Kidney capillary endothelial cell (primary cell): ENCODE measurements at regions not wholly inside any gene's neighbourhood (a gene's known extent, or its start where the extent isn't known, plus 50 kb on each side); places are given as distances from the start of the nearest gene placed in this dataset.

Source experiments
- DNase-seq: peaks from one replicate; pipeline ENCODE4 v3.0.0-alpha.2; 2018; ENCODE audit warnings: low spot score

DNA sequence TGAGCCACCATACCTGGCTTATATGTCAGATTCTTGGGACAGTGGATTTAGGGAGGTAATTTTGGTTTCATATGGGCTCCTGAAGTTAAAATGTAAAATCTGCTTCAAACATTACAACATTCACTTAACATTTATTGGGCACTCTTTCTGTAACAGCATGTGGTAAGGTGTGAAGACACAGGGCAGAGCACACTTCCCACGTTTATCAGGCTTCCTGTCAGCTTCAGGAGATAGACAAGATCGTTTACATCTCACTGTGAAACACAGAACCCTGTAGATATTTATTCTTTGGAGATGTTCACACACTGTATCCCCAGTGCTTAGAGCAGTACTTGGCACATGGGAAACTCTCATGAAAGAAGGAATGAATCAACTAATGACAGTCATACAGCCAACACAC, 426.0 kb upstream of the RARB start:
- DNase-seq, result no peak

DNA sequence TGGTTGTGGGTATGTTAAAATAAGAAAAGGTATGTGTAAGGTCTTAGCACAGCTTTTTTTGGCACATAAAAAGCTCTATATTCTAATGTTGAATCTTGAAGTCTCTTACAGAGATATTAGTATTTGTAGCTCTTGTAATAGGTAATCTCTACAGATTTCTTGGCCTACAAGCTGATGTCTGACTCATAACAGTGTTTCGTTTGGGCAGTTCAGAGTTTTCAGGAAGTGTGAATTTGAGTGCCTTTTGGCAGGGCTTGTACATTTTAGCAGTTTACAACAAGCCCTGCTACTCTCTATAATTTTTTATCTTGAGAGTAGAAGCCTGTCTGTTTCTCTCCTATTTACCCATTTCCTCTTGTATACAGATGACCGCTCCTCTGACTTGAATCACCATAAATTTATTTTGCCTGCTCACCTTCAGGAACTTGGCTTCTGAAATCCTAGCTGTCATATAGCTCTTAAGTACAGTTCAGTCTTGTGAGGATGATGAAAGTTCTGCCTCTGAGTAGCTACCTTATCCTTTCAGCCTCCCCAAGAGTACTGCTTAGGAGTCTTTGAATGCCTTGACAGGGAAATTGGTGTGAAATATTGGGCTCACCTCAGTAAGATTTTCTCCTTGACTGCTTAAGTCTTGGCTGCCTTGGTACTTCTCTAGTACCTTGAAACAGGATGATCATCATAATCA, 419.9 kb upstream of the RARB start:
- no peak for DNase-seq

DNA sequence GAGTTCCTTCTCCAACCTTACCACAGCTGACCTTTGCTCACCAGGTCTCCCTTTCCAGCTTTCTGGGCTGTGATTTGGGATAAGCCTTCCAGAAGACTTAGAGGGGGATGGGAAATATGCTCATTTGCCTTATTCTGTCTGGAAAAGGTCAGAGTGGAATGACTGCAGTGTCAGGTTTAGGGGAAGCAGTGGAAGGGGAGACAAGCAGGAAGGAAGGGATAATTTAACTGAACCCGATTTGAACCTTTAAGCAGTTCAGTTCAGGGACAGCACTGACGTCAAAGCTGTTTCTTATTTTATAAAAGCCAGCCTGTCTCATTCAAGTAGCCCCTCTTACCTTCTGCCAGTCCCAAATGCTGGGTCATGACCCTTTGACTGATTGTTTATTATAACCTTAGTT, 418.4 kb upstream of the RARB start:
- no peak for DNase-seq

DNA sequence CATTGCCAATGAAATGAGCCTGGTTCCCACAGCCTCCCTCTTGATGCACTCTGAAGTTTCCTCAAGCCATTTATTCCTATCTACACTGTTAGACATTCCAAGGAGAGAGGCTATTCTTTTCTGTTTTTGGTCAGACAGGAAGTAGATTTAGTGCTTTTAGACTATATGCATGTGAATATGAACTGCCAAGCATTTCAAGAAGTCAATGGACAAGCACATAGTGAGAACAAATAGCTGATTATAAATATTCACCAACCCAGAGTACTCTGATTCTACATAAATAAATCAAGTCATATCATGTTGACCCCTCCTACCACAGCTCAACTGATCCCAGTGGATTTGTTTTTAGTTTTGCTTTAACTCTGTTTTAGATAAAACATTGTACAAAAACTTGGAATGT, 412.5 kb upstream of the RARB start:
- DNase-seq, result no peak

DNA sequence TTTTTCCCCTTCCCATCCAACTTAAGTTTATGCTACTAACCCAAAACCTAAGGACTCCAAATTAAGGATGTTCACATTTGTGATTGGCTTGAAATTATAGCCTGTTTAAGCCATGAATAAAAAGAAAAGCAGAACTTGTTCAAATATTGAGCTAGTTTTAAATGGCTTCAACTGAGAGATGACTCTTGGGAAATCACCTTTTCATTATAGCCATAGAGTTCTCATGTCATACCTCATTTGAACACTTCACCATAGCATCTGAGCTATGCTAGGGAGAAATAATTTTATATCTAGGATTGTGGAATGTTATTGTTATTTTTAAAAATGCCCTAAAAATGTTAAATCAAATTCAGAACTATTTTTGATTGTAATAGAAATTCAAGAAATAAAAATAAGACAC, 409.2 kb upstream of the RARB start:
- DNase-seq, result no peak

DNA sequence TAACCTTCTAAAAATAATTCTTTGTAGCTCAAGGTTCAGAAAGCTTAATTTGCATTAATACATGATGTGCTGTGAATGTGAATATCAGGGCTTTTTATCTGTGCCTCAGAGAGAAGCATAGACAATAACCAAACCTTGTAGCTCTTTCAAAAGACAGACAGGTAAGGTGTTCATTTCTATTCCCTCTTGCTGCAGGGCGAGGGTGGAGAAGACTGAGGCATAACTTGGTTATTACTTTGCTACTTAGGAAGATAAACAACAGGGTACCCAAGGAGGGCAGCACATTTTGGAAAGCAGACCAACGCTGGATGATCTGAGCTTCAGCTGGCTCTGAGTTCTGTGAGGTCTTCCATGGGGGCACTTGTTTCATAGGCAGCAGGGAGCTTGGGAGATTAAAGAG, 408.6 kb upstream of the RARB start:
- no peak for DNase-seq

DNA sequence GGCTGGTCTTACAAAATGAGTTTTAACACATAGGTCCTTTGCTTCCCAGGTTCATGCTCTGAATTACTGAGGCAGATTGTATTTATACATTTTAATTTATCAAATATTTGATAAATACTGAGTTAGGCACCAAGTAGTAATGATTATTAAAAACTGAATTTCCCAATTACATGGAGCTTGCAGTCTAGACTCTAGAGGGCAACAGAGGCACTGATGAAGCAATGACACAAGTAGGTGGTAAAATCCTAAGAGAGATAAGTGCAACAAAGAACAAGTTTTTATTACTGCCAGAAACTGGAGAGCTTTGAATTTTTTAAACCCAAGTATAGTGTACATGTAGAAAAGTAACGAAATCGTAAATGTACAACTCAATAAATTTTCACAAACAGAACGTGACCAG, 406.2 kb upstream of the RARB start:
- DNase-seq, result peak; percentile 16

DNA sequence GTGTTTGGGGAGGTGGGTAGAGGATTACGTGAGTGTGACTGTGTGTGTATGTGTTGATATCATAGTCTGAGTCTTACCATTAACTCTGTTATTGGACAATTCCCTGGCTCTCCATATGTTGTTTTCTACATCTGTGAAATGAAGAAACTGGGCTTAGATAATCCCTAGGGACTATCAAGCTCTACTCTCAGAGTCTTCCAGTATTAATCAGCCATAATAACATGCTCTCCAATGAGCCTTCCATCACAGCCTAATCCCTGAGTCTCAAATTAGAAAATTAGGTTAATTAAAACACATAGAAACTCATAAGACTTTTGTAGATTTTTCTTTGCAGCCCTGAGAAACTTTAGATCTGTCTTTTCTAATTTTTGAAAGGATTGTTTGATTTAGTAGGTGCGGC, 404.2 kb upstream of the RARB start:
- no peak for DNase-seq

DNA sequence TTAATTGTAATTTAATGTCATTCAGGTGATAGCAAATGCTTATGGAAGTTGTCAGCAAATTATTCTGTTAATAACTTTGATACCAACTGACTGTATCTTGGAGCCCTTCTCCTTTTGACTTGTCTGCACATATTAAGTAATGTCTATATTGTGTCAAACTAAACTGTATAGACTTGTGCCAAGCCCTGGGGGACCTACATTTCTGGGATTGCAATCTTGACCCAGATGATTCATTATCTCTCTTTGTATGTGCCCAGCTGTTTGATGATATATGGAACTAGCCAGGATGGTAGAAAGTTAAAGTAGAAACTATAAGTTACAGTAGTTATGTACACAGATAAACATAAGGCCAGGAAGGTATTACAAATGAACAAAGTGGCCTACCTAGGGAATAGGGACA, 402.8 kb upstream of the RARB start:
- no peak for DNase-seq

DNA sequence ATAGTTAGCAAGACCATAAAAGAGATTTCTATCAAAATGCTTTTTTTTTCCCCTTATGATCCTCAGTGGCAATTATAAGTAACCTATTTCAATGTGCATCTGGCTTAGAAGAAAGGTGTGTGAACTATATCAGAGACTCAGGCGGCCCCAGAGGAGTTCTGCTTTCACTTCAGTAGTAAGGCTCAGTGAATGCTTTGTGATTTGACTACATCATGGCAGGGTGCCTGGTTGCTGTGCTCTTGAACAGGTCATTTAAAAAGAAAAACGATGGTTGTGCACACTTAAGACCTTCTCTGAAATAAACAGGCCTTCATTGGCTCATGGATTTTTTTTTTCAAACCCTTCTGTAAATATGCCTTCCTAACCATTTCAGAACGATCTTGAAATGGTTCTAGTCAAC, 400.4 kb upstream of the RARB start:
- DNase-seq, result no peak

DNA sequence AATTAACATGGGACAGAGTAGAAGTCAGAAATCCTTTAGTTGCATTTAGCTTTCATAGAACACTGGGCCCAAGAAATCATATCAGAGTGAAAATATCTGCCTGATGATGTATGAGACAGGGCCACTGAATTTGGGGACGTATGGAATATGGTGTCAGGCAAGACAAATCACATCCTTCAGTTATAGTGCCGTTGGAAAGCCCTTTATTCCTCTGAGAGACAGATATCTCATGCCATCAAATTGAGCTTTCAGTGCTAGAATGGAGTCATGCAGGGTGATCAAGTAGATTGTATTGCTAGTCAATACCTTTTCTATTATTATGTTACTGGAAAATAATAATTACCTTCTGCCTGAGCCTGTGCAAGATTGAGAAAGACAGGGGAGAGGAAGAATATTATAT, 398.2 kb upstream of the RARB start:
- no peak for DNase-seq

DNA sequence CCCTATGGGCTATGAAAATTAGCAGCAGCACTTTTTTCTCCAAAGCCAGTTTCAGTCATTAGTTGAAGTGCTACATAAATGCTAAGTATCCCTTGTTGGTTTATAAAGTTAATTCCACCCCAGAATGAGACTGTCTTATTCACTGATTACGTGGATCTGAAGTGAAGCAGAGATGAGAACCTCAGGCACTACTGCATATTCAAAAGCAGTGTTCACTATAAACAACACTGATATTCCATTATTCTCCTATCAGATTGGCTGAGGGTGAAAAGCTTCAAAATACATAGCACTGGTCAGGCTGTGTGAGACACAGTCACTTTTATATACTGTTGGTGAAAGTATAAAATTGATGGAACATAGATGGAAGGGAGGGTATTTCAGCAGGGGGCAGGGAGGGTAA, 395.7 kb upstream of the RARB start:
- DNase-seq, result no peak

DNA sequence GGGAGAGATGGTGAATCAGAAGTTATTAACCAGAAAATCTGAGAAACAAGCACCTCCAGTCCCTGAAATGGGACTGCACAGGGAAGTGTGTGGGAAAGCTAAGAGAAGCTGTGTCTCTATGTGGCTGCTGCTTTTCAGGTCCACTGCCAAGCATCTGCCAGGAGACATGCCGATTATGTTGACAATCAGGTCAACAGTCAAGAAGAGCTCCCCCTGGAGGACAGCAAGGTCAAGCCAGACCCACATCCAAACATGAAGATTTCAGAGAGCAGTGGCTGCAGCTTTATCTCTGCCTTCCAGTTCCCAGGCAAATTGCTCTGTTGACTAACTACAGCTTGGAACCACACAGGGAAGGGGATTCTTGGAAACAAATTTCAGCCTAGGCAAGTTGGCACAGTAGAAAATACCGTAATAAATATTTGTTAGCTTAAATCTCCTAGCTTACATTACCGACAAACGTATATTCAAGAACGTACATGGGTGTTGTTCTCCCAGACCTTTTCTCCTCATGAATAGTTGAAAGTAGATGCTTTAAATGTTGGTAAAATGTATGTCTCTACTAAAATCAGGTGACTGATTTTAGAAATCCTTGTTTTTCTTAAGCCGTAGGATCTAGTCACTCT, 394.5 kb upstream of the RARB start:
- DNase-seq, result peak; percentile 12

DNA sequence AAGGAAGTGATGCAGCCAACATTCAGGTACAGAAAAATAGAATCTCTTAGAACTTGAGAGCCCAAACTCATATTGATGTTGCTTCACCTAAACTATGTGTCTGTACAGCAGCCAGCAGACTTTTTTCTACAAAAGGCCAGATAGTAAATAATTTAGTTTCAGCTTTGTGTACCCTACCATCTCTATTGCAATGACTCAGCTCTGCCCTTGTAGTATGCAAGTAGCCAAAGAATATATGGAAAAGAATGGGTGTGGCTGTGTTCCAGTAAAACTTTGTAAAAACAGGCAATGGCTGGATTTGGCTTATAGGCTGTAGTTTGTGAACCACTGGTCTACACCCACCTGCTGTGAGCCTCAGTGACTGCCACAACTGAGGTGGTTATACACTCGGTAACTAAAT, 392.5 kb upstream of the RARB start:
- no peak for DNase-seq

DNA sequence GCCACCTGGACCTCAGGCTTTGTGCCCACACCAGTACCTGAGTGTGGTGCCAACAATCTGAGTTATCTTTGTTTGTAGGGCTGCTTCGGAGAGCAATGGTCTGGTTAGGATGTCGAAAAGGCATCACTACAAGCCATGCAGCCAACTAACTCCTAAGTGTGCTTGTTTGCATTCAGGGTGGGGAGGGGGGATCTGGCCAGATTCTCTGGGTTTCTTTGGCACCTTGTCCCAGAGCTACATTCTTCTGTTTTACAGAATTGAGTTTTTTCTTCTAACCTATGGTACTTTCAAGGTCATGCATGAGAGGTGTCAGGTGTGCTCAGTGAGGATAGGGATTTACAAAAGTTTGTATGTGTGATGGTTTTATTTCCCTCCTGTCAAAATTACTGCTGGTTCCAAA, 391.4 kb upstream of the RARB start:
- DNase-seq, result no peak

DNA sequence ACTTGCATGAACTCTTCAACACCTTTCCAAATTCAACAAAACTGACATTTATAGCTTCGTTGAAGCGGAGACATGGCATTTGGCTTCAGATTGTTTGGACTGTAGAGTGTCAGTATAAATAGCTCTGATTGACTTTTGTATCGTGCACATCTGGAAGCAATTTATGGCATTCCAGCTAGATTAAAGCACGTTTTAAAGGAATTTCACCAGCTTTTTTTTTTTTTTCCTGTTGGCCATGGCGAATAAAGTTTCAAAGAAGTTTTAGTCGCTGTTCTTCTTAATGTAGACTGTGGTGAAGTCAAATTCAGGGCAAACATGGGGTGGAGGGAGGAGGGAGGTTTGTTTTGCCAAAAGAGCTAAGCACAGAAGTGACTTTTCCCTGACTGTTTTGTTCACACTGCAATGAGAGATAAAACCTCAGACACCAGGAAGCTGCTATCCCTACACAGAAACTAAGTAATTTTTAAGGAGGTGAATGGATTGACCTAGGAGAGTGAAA, 391.0 kb upstream of the RARB start:
- no peak for DNase-seq

DNA sequence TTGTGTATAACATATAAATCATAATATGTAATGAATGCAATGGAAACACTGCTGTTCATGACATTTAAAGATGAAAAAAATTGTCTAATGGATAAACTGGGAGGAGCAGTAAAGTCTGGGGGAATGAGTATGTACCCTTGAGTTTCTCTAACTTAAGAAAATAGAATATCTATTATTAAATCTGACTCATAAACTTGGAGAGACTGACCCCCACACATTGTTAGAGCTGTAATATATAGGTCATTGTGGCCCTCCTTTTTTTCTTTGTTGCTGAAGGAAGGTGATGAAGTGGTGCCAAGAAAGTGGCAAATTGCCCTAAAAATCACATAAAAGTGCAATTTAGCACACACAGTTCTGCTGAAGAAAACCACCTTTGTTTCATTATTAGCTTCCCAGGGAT, 389.8 kb upstream of the RARB start:
- DNase-seq, result no peak

DNA sequence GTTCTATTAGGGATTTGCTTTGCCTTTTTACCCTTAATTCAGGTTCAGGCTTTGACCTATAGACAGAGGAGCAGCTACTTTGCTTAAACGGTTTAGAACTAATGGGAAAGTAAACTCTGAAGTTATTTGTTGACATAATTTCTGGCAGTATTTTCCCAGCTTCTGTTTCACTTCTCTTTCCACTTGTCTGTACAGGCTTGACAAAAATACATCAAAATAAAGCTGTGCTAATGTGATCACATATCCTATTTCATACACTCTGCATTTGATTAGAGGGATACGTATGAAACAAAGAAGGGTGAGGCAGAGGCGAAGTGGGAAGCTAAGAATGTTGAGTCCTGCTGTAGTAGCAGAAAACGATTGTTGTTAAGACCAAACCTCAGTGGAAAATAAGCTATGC, 389.1 kb upstream of the RARB start:
- DNase-seq, result no peak

DNA sequence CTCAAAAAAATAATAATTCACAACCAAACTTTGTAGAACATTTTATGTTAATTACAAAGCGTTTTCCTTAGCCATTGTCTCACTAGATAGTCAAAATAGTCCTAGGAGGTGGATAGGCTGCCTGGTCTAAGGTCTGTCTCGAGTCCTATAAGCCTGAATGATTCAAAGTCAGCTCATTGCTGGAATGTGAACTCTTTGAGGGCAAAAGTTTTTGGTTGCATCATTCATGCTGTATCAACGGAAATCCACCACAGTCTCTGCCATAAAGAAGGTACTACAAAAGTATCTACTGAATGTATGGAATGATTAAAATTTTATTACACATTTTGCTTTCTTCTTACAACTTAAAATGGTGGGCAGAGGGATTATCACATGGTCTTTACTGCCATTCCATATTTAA, 387.3 kb upstream of the RARB start:
- no peak for DNase-seq

DNA sequence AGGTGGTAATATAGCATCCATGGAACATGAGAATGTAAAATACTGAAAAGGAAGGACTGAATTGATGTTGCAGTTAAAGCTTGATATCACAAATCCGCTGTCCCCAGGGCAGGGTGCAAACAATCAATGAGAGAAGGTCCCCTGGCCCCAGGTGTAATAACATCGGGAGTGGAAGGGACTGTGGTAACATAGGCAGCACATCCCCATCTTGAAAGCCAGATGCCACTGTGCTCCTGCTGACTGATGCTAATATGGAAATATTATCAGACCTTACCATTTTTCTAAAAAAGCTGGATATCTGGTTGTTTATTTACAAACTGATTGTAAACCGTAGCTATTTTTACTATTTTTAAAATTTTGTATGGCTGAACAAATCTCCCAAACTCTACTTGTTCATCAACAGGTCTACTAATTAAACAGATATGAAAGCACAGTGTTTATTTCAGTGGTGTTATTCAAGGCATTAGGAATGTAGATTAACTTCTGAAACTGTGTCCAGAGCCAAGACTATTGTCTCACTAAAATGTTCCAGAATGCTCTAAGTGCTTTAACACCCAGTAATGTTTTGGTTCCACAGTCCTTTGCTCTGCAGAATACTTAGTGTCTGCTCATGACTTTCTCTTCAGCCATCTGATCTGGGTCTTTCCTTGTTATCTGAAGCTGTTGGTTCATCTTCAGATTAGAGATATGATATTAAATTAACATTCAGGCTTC, 386.0 kb upstream of the RARB start:
- DNase-seq, result no peak

DNA sequence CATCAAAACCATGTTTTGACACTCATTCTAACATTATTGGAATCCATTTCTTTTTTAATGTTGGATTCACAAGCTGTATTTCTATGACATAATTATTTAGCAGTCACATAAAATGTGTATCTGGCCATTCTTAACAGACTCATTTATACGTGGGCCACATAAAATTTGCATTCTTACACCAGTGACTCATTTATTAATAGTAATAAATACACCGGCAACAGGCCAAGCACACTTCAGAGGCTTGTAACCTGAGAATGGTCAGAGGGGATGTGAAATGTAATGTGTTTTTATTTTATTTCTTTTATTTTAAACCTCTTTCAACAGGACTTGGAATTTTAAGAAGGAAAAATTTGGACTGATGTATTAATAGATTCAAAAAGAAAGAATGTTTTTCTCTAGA, 384.9 kb upstream of the RARB start:
- no peak for DNase-seq

DNA sequence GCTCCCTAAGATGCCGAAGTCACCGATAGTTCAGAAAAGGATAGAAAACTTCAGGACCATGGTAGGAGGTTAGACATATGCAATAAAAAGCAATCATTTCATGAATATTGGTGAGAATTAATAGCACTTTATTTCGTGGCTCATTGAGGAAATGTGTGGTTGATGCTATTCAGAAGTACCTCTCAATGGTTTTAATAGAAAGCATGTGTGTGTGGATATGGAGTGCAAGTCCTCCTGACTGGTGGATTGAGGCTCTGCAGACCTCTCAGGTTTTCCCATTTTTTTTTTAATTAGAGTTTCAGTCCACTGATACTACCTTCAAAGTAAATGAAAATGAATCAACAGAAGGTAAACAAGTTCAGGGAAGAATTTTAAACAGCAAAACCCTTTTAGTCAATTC, 384.3 kb upstream of the RARB start:
- DNase-seq, result no peak
